ENCODE measurements at regions not wholly inside any gene's neighbourhood (a gene's known extent, or its start where the extent isn't known, plus 50 kb on each side); places are given as distances from the start of the nearest gene placed in this dataset.

GRCh38 chr6:49052901-49053300, 410.2 kb downstream of the MMUT start:
- Histone ChIP-seq H3K36me3 (no peaks in the 10 kb centered on the region), H3K27ac (no peak overlapping the region), H3K9me3 (no peaks in the 10 kb centered on the region), H3K4me3 (no peak overlapping the region), H3K27me3 (no peaks in the 10 kb centered on the region), H3K4me1 (no peaks in the 10 kb centered on the region)
- DNase-seq (no peak), ATAC-seq (no peak)
- intact Hi-C loops (cut with DNase I), result no loop called here
- TF ChIP-seq CTCF (IDR thresholded peaks at IDR 0.05), result no peak

GRCh38 chr6:49051281-49051680, 411.8 kb downstream of the MMUT start:
- Histone ChIP-seq H3K27ac (no peak overlapping the region), H3K4me3 (no peak overlapping the region), H3K9me3 (no peaks in the 10 kb centered on the region), H3K27me3 (no peaks in the 10 kb centered on the region), H3K36me3 (no peaks in the 10 kb centered on the region), H3K4me1 (no peaks in the 10 kb centered on the region)
- no peak for ATAC-seq
- no peak for DNase-seq
- TF ChIP-seq CTCF (IDR thresholded peaks at IDR 0.05), result no peak
- intact Hi-C loops (cut with DNase I), result no loop called here

- H3K27me3 ChIP-seq, result no peaks in the 10 kb centered on the region
- DNase-seq, result no peak
- H3K9me3 ChIP-seq, result no peaks in the 10 kb centered on the region
- no peak for ATAC-seq
- intact Hi-C loops (cut with DNase I), result no loop called here
- no peak overlapping the region for H3K27ac ChIP-seq
- no peak for TF ChIP-seq CTCF (IDR thresholded peaks at IDR 0.05)
- H3K4me3 ChIP-seq, result no peak overlapping the region
- no peaks in the 10 kb centered on the region for H3K4me1 ChIP-seq
- no peaks in the 10 kb centered on the region for H3K36me3 ChIP-seq
These were observed 412.5 kb downstream of the MMUT start for GRCh38 chr6:49050584-49050983.

- no peak for ATAC-seq
- H3K27me3 ChIP-seq, result no peaks in the 10 kb centered on the region
- H3K9me3 ChIP-seq, result no peaks in the 10 kb centered on the region
- H3K4me3 ChIP-seq, result no peak overlapping the region
- intact Hi-C loops (cut with DNase I), result no loop called here
- H3K27ac ChIP-seq, result no peak overlapping the region
- no peak for DNase-seq
- no peaks in the 10 kb centered on the region for H3K4me1 ChIP-seq
- no peak for TF ChIP-seq CTCF (IDR thresholded peaks at IDR 0.05)
- no peaks in the 10 kb centered on the region for H3K36me3 ChIP-seq
These were observed 424.7 kb downstream of the MMUT start for GRCh38 chr6:49038294-49038822.

- no peak for TF ChIP-seq CTCF (IDR thresholded peaks at IDR 0.05)
- no peak overlapping the region for H3K4me3 ChIP-seq
- H3K27ac ChIP-seq, result no peak overlapping the region
- no peak for ATAC-seq
- H3K9me3 ChIP-seq, result no peaks in the 10 kb centered on the region
- intact Hi-C loops (cut with DNase I), result no loop called here
- no peaks in the 10 kb centered on the region for H3K27me3 ChIP-seq
- no peak for DNase-seq
- no peaks in the 10 kb centered on the region for H3K4me1 ChIP-seq
- H3K36me3 ChIP-seq, result no peaks in the 10 kb centered on the region
These were observed 432.6 kb downstream of the MMUT start for GRCh38 chr6:49030251-49031020.
